Stimulated activated CD4-positive, alpha-beta T cell treated with anti-CD3 and anti-CD28 coated beads, Interleukin-1b, Interleukin-23, amount 100 ng/mL, for 4 hours (primary cell): ENCODE measurements at regions not wholly inside any gene's neighbourhood (a gene's known extent, or its start where the extent isn't known, plus 50 kb on each side); places are given as distances from the start of the nearest gene placed in this dataset.
"Not testable (repeated sequence)": the region's sequence is repeated elsewhere in the genome, so short reads cannot be mapped to it uniquely, and the experiment has no call there.

Source experiments
- DNase-seq, 2 donors: peaks; one replicate each; pipeline ENCODE4 v3.0.0-alpha.2; 2020; ENCODE audit warnings: low read depth in 2 of 2

- no peak for DNase-seq
Observed at GRCh38 chr5:19048726-19049125, 939.3 kb downstream of the CDH18 start.

DNA sequence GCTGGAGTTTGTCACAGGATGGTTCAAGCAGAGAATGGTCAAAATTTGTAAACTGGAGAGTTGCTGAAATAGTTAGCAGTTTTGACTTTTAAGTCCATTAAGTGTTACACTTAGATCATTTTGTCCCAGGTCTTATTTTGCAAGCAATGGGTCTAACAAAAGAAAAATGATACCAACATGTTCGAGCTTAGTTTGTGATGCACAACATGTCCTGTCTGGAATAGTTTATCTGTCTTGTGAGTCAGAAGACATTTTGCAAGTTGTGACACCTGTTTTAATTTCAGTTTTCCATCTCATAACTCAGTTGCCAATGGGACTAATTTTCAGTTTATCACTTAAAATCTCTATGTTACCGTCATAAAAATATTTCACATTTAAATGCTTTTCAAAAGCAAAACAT lies 929.8 kb downstream of the CDH18 start:
- no peak for DNase-seq

DNA sequence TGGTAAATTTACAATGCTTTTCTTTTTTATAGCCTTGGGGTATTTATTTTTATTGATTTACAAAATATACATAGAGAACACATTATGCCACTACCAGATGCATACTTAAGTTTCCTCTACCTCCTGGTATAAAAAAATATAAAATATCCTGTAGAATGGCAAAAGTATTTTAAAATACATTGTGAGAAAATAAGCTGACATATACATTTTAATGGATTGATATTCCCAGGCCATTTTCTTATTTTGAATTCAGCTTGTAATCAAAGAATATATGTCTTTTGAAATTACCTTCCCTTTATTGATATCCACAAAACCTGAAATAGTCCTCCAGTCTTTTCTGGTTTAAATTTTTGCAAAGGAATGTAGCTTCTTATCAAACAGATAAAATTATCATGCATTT lies 923.9 kb downstream of the CDH18 start:
- DNase-seq, result no peak

- DNase-seq, result no peak
Observed at GRCh38 chr5:19067741-19068140, 920.3 kb downstream of the CDH18 start.

DNA sequence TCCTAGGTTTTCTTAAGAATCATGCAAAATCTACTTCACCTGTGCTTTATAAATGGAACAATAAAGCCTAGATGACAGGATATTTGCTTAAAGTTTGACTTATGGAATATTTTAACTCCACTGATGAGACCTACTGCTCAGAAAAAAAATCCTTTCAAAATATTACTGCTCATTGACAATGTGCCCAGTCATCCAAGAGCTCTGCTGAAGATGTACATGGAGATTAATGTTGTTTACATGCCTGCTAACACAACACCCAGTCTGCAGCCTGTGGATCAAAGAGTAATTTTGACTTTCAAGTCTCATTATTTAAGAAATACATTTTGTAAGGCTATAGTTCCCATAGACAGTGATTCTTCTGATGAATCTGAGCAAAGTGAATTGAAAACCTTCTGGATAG lies 889.6 kb downstream of the CDH18 start:
- DNase-seq, result no peak

- DNase-seq, result no peak
Observed at GRCh38 chr5:19099195-19099594, 888.8 kb downstream of the CDH18 start.

DNA sequence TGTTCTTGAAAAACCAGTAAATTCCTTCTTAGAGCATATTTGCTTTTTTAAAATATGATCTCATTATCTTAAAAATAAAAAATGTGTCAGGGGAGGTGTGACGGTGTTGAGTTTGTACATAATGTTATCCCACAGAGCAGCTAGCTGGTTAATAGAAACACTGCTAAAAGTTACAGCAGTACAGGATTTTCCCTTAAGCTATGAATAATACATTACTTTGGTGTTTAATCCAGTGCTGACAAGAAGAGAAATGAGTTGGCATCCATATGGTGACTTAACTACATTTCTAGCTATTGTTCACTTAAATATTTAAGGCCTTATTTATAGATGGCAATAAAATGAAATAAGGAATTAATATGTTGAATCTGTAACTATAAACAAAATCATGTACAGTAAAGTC lies 883.1 kb downstream of the CDH18 start:
- no peak for DNase-seq

- no peak for DNase-seq
Observed at GRCh38 chr5:19122923-19123322, 865.1 kb downstream of the CDH18 start.

GRCh38 chr5:19125956-19126713 lies 861.9 kb downstream of the CDH18 start:
- DNase-seq, result no peak

GRCh38 chr5:19140276-19140675 lies 847.7 kb downstream of the CDH18 start:
- DNase-seq, result no peak

- DNase-seq, result not testable (repeated sequence)
Observed at GRCh38 chr5:19141937-19142524, 846.0 kb downstream of the CDH18 start.

DNA sequence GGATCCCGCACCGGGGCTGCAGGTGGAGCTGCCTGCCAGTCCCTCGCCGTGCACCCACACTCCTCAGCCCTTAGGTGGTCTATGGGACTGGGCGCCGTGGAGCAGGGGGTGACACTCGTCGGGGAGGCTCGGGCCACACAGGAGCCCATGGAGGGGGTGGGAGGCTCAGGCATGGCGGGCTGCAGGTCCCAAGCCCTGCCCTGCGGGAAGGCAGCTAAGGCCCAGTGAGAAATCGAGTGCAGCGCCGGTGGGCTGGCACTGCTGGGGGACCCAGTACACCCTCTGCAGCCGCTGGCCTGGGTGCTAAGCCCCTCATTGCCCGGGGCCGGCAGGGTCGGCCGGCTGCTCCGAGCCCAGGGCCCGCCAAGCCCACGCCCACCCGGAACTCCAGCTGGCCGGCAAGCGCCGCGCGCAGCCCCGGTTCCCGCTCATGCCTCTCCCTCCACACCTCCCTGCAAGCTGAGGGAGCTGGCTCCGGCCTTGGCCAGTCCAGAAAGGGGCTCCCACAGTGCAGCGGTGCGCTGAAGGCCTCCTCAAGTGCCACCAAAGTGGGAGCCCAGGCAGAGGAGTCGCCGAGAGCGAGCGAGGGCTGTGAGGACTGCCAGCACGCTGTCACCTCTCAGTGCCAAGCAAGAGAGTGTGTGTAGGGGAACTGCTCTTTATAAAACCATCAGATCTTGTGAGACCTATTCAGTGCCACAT lies 845.1 kb downstream of the CDH18 start:
- DNase-seq, result not testable (repeated sequence)

DNA sequence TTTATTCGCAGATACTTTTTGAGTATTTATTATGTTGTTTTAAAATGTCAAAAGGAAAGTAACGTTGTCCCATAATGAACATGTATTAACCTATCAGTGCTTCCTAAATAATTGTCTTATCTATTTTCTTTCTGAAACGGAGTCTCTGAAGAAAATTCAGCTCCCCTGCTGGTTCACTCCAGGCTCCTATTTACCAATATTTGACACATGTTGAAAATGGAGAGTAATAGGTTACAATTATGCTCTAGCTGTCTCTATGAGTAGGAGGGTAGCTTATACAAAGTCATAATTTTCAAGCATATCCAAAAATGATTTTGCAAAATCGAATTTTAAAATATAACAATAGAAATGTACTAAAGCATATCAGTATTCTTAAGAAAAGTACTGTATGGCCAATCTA lies 844.1 kb downstream of the CDH18 start:
- no peak for DNase-seq

DNA sequence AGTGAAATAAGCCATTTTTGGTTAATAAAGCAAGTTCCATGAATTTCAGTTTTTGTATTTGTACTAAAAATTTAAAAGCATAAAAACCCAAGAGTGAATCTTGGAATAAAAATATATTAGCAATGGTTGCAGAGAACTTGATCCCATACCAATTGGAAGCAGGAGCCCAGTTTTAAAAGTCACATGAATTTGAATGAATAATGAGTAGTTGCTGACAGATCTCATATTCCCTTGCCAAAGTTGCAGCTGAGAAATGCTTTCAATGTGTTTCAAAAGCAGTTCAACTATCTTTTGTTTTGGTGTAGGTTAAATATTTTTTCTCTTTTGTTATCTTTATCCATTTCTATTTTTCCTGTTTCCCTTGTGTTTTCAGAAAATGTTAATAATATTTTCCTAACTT lies 818.6 kb downstream of the CDH18 start:
- DNase-seq, result no peak

GRCh38 chr5:19172926-19173470 lies 815.0 kb downstream of the CDH18 start:
- no peak for DNase-seq

DNA sequence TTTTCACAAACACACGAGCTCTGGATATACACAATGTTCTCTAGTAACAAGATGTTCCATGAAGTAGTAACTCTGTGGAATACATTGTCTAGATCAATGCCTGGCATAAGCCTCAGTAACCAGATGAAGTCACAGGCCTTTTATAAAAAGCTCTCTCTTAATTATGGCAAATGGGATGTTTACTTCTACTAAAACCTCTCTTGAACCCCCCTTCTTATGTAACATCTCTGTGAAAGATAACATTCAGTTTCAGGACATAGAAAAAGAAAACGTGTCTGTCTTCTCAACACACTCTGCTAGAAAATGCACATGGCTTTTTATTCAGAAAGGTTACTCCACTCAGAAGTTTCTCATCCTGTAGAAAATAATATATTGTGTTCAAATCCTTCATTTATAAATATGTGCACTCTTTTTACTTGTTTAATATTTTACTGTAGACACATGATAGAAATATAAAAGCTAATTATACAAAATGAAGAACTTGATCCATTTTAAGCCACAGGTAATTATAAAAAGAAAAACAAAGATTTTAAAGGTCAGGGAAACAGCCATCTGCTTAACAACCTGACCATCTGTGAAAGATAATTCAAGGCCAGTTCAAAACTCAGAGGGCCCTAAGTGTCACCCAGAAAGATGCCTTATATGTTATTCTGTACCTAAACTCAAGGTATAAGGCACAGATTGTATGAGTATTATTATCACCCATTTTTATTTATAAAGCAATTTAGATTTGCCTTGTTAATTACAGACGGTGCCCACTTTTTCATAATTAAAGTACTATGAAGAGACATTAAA lies 812.0 kb downstream of the CDH18 start:
- DNase-seq, result no peak

- no peak for DNase-seq
Observed at GRCh38 chr5:19179571-19179970, 808.4 kb downstream of the CDH18 start.

- no peak for DNase-seq
Observed at GRCh38 chr5:19189176-19189575, 798.8 kb downstream of the CDH18 start.

GRCh38 chr5:19193631-19194030 lies 794.4 kb downstream of the CDH18 start:
- DNase-seq, result no peak

DNA sequence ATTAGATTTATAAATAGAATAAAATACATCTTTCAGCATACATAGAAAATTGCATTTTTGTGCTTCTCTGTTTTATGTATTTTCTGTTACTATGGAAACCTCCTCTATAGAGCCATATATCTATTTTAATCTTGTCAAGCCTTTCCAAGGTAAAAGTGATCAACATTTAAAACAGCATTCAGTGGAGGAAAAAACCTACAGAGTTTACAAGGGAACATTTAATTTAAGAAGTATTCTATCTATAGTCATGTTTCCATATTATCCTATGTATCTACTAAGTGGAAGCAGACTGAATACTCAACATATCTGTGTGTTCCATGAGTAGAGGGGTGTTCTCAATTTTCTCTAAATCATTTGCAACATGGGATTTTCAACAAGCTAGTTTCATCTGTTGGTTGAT lies 791.4 kb downstream of the CDH18 start:
- no peak for DNase-seq

- no peak for DNase-seq
Observed at GRCh38 chr5:19200251-19200650, 787.7 kb downstream of the CDH18 start.

DNA sequence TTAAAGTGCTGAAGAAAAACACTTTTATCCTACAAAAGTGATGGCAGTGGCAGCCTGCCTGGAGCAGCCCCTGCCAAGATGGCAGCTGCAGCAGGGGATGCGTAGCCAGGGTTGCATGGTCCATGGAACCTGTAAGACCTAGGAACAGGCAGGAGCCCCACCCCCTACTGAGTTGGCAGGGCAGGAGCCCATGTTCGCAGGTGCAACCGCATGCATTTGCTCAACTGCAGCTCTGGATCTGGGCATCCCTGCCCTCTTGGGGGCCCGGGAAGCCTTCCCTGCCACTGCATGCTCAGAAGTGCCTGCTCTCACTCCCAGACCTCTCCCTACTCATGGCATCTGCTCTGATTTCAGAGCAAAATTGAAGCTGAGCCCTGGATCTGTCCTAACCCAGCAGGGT lies 779.6 kb downstream of the CDH18 start:
- DNase-seq, result no peak
